ENCODE measurements at regions not wholly inside any gene's neighbourhood (a gene's known extent, or its start where the extent isn't known, plus 50 kb on each side); places are given as distances from the start of the nearest gene placed in this dataset.

DNA sequence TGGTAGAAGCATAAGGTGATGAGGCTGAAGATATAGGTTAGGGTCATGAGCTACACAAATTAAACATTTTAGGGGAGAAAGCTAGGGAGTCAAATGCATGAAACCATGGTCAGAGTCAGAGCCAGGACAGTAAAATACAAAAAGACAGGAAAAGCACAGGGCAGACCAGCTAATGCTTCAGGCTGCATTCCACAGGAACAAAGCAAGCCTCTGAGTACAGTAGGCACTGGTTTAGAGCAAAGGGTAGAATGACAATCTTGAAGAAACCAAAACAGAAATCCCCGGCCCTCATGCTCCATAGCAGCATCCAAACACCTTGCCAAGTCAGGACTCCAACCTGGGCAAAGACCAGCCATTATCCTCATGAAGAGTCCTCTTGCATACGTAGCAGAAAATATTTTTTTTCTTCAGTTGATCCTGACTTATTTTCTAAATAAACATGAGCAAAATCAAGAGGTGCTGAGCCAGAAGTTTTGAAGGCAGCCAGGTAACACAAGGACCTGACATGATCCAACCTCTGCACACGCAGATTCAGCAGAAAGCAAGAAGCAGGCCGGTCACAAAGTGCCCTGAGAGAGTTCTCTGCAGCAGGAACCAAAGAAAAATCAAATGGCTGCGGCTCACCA, 273.1 kb downstream of the TTLL7 start:
- no peak for DNase-seq (ENCODE audit: low read depth in 2 of 2)

DNA sequence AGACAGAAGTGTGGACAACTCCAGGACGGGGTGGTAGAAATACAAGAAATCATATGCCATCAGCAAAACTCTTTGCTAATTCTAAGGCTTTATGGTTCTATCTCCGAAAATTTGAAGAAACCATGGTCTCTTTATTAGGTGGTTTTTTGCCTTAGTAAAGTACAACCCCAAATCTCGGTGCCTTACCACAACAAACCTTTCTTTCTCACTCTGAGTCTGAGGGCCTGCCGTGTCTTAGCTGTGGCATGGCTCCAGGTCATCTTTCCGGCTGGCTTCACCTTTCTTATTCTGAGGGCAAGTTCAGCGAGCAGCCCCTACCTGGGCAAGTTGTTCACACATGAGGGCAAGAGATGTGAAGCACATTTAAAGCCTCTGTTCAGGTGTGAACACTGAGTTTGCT, 280.6 kb downstream of the TTLL7 start:
- no peak for DNase-seq (ENCODE audit: low read depth in 2 of 2)

DNA sequence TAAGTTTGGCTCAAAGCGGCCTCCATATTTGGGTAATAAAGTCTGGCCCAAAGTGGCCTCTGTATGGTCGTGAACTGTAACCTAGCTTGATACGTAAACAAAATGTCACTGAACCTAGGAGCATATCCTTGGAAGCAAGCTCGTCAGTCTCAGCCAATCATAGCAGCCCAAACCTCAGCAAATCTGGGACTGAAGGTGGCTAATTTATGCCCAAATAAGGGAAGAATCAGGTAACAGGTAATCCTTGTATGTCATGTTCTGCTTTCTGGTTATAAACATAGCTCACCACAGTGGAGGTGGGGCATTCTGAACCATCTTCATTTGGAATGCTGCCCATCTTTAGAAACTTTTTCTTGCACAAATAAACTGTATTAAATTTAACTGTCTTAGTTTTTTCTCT, 281.1 kb downstream of the TTLL7 start:
- DNase-seq (ENCODE audit: low read depth in 2 of 2), result no peak

DNA sequence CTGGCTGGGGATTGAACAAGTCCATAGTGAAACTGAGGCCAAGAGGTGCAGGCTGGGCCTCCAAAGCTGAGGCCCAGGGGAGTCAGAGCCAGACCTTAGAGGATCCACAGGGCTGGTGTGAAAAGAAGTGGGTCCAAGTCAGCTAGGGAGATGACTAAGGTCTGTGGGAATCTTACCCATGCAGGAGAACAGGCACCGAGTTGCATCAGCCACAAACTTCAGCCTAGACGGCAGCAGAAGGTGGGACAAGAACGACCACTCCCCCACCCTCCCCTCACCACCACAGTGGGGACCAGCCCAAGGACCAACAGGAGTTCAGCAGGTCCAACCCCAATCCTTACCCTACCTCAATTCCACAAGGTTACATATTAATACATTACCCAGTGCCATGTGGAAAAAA, 282.3 kb downstream of the TTLL7 start:
- DNase-seq (ENCODE audit: low read depth in 2 of 2), result no peak

DNA sequence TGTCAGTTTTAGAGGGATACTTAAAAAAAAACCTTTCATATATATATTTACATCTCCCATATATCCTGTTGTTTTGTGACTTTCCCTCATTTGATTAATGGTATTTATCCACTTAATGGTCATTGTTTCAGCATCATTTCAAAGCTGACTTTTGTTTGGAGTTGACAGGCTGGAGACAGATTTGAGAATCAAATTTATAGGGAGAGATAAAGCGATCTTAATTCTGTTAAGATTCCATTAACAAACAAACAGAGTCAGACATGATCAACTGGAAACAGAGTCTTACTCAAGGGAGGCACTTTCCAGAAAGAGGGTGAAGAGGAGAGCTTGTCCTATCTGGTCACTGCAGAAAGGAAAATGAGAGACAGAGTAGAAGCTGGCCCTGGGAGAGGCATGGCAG, 283.4 kb downstream of the TTLL7 start:
- DNase-seq (ENCODE audit: low read depth in 2 of 2), result no peak

DNA sequence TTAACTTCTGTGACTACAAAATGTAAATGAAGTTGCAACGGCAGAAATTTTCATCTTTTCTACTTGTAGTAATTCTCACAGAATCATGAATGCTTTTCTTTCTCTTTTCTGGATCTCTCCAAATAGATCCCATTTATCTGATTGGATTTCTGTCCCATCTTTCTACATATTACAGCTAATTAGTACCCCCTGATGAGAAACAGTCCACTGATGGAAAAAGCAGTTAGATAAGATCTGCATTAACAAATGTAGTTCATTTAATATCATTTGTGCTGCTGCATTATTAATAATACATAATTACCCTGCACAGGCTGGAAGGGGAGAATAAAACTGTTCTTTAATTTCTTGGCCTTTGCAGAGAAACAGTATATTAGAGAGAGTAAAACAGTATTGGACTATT, 289.3 kb downstream of the TTLL7 start:
- no peak for DNase-seq (ENCODE audit: low read depth in 2 of 2)

DNA sequence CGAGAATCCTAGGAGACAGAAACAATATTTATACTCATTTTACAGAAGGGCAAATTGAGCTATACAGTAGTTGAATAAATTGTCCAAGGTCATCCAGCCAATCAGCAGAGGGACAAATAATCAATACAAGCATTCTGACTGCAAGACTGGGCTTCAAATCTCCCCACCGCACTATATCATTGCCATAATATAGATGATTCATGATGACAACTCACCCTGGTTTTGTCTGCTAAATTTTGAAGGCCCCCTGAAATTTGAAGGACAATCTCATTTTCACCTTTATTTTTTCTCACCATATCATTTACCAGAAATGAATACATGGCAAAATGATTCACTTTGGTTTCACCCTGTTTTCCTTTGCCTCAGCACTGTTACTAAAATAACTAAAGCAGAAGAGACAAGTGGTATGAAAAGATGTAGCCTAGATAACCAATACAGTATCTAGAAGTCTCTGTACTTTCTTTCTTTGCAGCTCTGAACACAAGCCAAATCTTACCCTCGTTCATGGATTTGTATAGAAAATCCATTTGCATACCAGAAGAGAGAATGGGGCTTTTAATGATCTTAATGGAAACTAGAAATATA, 292.5 kb downstream of the TTLL7 start:
- DNase-seq (ENCODE audit: low read depth in 2 of 2), result no peak

DNA sequence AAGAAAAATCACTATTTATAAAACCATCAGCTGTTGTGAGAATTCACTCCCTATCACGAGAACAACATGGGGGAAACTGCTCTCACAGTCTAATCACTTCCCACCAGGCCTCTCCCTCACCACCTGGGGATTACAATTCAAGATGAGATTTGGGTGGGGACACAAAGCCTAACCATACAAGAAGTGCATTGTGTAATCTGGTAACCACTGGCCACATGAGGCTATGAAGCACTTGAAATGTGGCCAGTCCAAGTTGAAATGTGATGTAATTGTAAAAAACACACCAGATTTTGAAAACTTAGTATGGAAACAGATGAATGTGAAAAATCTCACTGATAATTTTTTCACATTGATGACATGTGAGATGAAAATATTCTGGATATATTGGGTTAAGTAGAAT, 293.8 kb downstream of the TTLL7 start:
- no peak for DNase-seq (ENCODE audit: low read depth in 2 of 2)

DNA sequence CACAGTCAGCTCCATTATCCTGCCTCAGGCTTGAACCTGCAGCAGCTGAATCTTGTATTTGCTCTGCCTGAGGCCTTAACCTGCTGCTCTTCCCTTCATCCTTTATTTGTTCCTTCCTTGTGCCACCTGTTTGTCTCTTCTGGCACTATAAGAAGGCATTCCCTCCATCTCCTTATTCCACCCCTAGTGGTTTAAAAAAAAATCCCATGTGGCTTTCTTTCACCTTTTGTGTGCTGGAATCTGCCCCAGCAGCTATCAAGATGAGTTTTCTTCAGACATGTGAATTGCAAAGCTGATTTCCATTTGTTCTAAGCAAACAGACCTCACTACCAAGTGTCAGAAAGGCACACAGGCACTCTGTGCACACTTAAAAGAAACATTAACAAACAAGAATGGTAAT, 294.6 kb downstream of the TTLL7 start:
- no peak for DNase-seq (ENCODE audit: low read depth in 2 of 2)

DNA sequence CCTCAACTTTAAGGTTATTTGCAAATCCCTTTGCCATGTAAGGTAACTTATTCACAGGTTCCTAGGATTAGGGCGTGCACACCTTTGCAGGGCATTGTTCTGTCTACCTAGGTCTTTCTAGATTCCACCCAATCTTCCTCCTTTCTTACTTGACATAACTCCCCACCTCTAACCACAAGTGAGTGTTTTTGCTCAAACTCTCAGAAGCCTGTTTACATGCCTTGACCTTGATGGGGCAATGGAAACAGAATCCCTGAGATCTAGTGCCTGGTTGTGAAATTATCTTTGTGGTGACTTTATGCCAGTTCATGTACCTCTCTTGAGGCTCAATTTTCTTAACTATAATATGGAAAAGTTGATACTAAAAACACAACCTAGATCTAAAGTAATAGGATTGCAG, 296.6 kb downstream of the TTLL7 start:
- no peak for DNase-seq (ENCODE audit: low read depth in 2 of 2)

DNA sequence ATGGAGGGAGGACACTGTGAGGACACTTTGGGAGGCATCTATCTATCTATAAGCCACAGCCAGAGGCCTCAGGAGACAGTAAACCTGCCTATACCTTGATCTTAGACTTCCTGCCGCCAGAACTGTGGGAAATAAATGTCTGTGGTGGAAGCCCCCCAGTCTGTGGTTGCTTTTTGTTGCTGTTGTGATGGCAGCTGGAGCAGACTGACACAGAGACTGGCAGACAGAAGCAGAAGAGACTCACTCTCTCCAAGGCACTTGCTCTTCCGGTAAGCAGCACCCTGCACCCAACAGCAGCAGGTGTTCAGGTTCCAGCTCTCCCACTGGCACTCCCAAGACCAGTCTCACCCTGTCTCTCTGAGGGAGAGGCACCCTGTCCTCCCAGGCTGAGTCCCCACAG, 297.6 kb downstream of the TTLL7 start:
- DNase-seq (ENCODE audit: low read depth in 2 of 2), result no peak

DNA sequence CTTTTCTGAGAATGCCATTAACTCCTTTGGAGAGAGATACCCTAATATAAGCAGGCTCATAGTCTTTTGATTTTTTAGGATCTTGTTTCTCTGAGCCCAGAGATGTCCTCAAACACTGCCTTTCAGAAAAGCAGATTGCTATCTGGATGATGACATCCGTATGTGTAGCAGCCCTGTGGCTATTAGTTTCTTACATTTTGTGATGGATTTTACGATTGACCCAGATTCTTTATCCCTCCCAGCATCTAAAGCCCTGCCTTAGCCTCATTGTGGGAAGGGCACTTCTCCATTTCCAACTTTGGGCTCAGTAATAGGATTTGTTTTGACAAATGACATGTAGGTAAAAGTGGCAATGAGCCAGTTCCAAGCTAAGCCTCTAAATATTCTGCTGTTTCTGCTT, 300.3 kb downstream of the TTLL7 start:
- DNase-seq (ENCODE audit: low read depth in 2 of 2), result no peak

DNA sequence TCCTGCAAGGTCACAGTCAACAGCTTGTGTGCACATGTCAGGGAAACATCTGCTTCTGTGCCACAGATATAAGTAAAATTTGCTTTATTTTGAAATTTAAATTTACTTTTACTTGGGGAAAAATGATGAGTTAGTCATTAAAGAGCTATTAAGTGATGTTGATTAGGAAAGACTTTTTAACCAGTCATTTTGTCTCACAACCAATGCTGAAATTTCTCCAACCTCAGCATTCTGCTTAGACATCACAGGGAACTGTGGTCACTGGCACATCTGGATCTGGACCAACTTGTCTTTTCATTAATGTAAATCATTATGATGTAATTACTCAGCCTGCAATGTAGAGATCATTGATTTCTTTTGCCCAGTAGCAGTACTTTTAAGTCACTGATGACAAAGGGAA, 301.0 kb downstream of the TTLL7 start:
- DNase-seq (ENCODE audit: low read depth in 2 of 2), result no peak

DNA sequence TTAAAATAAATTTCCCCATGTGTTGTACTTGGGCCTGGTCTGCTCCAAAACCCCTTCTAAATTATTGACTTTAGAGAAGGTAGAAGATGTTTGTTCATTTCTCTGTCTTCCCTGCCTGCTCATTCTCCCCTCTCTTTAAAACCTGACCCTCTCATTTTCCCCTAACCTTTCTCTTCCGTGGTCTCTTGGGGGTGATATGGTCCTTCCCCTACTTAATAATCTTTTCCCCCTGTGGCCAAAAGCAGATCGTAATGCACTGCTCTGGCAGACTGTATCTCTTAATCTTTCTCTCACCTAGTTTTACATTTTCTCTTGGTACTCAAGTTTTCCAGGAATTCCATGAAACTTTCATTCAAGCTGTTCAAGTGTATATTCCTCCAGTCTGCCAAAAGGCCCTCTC, 301.7 kb downstream of the TTLL7 start:
- no peak for DNase-seq (ENCODE audit: low read depth in 2 of 2)

DNA sequence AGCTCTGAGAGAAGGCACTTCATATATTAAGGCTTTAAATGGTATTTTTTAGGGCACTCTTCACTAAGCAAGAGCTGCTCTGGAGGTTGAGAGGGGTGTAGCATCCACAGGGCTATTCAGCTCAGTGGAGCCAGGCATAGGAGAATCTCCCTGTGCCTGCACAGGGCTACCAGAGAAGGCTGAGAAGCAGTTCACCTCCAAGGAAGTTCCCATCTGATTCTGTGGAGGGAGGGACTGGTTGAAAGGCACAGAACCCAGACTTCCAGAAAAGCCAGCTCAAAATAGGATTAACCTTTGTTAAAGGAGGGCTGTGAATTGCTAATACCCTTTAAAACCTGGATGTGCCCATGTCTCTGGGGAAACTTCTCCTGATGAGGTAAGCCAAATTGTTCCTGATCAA, 304.5 kb downstream of the TTLL7 start:
- DNase-seq (ENCODE audit: low read depth in 2 of 2), result no peak

DNA sequence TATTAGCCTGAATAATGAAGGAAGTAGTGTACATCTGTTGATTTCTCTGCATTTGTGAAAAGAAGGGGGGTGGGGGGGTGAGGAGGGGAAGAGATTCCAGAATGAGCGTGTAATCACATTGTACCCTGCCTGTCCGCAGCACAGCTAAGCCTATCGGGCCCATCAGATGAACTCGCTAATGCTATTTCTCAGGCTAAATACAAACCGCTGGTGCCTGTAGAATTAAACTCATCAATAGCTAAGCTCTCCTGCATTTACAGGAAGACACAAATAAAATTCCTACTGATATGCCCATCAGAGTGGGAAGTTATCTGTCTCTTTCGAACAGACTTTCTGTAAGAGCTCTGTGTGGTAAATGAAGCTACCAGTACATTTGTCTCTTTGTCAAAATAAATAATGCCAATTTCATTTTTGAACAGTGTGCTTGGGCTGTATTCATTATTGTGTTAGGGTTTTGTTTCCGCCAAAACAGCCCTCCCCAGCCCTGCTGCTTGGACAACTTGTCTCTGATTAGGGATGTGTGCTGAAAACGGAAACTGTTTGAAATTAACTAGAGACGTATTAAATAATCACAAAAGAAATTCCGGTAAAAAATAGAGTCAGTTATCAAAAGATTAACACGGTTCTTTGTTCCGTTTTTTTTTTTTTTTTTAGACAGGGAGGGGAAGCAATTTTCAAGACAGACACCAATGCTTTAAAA, 305.4 kb downstream of the TTLL7 start:
- no peak for DNase-seq (ENCODE audit: low read depth in 2 of 2)

DNA sequence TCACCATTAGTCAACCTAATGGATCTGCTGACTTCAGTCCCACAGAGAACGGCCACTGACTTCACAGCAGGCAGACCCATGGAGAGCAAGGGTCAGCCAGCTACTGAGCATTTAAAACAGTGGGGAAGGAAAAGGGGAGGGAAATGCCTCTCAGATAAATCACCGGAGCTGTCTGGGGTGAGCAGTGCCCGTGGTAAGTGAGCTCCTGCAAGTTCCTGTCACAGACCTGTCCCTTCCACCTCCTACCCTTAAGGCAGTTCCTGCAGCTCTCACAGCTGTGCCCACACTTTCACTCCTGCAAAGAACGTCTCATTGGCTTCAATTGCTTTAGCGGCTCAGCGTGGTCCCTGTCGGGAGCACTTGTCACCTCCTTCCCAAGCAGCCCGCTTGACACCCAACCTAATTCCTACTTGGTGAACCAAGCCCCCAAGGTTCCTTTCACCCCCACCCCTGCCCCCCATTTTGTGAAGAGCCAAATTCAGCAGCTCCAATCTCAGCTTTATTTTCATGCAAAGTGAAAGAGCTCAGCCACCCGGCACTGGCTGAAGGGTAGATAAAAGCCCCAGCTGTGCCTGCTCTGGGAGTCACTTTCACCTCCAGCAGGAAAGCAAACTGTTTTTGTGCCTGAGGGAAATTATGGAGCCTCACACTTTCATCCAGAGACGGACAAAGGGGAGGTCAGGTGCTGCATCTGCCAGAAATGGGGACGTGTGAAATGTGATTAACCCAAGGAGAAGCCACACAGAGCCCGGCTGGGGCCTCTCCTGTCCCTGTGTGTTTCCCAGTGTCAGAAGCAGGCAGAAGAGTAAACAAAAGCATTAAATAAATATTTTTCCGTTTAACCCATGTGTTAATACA, 306.2 kb downstream of the TTLL7 start:
- DNase-seq (ENCODE audit: low read depth in 2 of 2), result no peak

DNA sequence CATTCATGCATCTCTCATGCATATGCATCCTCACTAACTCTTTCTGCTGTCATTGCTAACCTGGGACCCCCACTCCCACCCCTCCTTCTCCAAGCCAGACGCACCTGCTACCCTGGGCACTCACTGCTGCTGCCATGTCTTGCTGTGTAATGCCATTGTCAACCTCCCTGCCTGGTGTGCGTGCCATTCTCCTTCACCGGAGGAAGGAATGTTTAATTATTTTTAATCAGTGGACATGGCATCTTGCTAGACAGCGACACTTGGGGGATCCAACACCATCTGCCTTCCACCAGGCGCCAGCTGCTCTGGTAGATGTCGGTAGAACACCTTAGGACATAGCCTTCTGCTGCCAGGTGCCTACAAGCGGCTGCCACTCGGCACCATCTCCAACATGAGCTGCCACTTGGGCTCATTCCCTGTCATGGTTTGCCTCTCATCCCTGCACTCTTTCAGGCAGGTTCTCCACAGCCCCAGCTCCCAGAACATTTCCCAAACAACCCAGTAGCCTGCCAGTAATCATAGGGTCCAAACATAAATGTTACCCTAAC, 306.9 kb downstream of the TTLL7 start:
- DNase-seq (ENCODE audit: low read depth in 2 of 2), result no peak

DNA sequence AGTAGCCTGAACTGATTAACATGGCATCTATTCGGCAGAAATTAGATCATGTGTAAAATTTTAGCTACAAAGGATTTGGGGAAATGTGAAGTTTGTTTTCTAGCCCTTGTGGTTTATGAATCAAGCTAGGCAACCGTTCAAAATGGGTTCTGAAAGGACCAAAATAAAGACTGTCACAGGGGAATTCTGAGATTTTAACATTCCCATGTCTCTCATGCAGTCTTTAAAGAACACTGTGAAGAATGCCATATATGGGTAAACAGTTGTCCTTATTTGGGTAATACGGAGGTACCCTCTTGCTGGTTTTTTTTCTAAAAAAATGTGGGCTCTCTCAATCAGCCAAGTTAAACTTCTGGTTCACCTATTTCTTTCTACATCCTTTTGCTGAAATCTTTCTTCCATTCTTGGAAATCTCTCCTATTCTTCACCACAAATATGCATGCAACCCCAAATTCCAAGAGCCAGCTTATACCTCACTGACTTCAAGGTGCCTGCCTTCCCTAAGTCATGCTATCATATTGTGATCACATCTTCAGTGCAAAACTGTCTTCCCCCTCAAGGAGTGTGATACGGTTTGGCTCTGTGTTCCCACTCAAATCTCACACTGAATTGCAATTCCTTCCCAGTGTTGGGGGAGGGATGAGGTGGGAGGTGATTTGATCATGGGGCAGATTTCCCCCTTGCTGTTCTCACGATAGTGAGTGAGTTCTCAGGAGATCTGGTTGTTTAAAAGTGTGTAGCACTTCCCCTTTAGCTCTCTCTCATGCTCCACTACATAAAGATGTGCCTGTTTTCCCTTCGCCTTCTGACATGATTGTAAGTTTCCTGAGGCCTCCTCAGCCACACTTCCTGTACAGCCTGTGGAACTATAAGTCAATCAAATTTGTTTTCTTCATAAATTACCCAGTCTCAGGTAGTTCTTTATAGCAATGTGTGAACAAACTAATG, 308.7 kb downstream of the TTLL7 start:
- DNase-seq (ENCODE audit: low read depth in 2 of 2), result no peak

DNA sequence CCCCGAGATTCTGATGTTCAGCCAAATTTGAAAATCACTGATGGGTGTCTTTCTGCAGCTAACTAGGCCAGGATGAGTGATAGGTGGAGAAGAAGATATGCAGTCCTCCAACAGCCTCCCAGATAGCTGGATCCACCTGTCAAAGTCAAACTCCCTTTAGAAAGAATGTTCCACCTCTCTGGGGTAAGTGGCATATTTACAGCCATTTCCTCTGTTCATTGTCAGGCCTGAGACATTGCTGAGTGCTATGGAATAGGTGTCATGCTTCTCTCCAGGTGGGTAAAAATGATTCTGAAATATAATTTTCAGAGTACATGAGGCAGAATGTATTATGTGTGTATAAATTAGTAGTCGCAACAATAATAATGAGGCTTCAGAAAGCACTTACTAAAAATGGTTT, 316.8 kb downstream of the TTLL7 start:
- no peak for DNase-seq (ENCODE audit: low read depth in 2 of 2)

DNA sequence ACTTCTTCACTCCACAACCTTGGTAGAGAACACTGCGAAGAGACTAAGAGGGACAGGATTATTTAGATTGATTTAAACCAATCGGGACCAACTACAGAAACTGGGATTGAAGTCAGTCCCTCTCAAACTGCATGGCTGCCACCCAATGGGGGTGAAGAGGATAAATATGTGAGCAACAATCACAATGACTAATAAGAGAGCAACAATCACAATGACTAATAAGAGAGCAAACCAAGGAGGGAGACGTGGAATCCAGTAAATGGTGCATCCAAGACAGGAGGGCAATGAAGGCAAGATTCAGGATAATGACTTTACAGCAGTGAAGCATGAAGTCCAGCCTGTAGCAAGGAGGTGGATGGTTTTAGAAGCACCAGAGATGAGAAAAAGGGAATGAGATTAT, 322.8 kb downstream of the TTLL7 start:
- DNase-seq (ENCODE audit: low read depth in 2 of 2), result no peak

All from stimulated activated CD8-positive, alpha-beta memory T cell treated with anti-CD3 and anti-CD28 coated beads, Interleukin-15, amount 100 ng/mL, for 4 hours (primary cell).